Lower lobe of right lung (tissue), 2 donors: ENCODE measurements at regions not wholly inside any gene's neighbourhood (a gene's known extent, or its start where the extent isn't known, plus 50 kb on each side); places are given as distances from the start of the nearest gene placed in this dataset.
A peak's percentile ranks its signal among the peaks of the same experiment; 100 is the strongest.

Experiments
- ATAC-seq, 2 donors: fragments of 200-7000 bp; cut with Tn5 transposase; one replicate each; pipeline ENCODE4 v1.9.1; 2020 to 2022; ENCODE audit warnings: mild to moderate bottlenecking in 2 of 2, moderate library complexity in 2 of 2
- DNase-seq: peaks from one replicate; pipeline ENCODE4 v3.0.0-alpha.2; 2020
- H3K27ac ChIP-seq: fragments of 200-600 bp; one replicate; pipeline ENCODE4 v1.8.0; 2022
- H3K27me3 ChIP-seq: fragments of 200-600 bp; one replicate; pipeline ENCODE4 v1.8.0; 2022; ENCODE audit warnings: low read depth
- H3K36me3 ChIP-seq: fragments of 200-600 bp; one replicate; pipeline ENCODE4 v1.8.0; 2022; ENCODE audit warnings: mild to moderate bottlenecking
- H3K4me1 ChIP-seq: fragments of 200-600 bp; one replicate; pipeline ENCODE4 v1.8.0; 2022
- H3K4me3 ChIP-seq: fragments of 200-600 bp; one replicate; pipeline ENCODE4 v1.8.0; 2022; ENCODE audit warnings: mild to moderate bottlenecking
- H3K9me3 ChIP-seq: fragments of 200-600 bp; one replicate; pipeline ENCODE4 v1.8.0; 2022
- intact Hi-C: fragments of 100-400 bp; cut with DNase I; formaldehyde crosslinking; loops from one replicate; pipeline ENCODE4 v1.11.0; 2022
- TF ChIP-seq, protein P1 (sequence below): fragments of 200-600 bp; IDR thresholded peaks from one replicate; pipeline ENCODE4 v1.8.0; 2022; ENCODE audit warnings: antibody characterized with exemption, mild to moderate bottlenecking
- donor health status: DM: no; HTN: yes; CAD: no; lungs with severe emphysema.

DNA sequence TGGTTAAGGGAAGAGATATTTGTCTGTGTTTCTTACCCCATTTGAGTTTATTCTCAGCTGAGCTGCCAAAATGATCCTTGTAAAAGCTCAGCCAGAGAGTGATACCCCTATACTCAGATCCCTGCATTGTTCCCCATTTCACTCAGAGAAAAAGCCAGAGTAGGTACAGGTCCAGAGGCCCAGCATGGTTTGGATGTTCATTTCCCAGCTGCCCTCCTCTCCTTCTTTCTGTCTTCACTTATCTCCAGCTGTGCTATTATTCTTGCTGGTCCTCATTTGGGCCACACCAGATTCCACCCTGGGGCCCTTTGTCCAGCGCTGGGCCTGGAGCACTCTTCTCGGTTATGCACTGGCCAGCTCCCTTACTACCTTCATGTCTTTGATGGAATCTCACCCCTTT is 187.7 kb downstream of the CHRM3 start:
- TF ChIP-seq, protein P1, sequence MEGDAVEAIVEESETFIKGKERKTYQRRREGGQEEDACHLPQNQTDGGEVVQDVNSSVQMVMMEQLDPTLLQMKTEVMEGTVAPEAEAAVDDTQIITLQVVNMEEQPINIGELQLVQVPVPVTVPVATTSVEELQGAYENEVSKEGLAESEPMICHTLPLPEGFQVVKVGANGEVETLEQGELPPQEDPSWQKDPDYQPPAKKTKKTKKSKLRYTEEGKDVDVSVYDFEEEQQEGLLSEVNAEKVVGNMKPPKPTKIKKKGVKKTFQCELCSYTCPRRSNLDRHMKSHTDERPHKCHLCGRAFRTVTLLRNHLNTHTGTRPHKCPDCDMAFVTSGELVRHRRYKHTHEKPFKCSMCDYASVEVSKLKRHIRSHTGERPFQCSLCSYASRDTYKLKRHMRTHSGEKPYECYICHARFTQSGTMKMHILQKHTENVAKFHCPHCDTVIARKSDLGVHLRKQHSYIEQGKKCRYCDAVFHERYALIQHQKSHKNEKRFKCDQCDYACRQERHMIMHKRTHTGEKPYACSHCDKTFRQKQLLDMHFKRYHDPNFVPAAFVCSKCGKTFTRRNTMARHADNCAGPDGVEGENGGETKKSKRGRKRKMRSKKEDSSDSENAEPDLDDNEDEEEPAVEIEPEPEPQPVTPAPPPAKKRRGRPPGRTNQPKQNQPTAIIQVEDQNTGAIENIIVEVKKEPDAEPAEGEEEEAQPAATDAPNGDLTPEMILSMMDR = no peak
- Histone ChIP-seq H3K4me1 (no peaks in the 10 kb centered on the region), H3K4me3 (no peak overlapping the region), H3K27me3 (no peaks in the 10 kb centered on the region), H3K36me3 (no peaks in the 10 kb centered on the region), H3K9me3 (no peaks in the 10 kb centered on the region), H3K27ac (no peak overlapping the region)
- intact Hi-C loops = no loop called here
- DNase-seq = no peak
- ATAC-seq = no peak

DNA sequence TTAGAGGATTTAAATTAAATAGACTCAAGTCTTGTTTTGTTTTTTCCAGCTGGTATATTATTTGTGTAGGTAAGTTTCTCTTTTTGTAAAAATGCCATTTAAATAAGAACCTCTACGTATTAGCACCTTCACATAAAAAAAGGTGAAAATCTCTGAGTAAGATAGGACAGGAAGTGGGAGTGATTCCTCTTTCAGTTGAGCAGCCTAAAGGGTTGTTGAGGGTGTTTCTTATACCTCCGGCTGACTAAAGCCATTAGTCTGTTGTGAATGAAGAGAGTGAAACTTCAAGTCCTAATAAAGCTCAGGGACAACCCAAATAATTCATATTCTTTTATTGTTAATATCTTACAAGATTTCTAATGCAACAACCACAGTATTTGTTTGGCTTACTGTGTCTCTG is 188.7 kb downstream of the CHRM3 start:
- no peaks in the 10 kb centered on the region for H3K9me3 ChIP-seq
- no peaks in the 10 kb centered on the region for H3K4me1 ChIP-seq
- no peak overlapping the region for H3K27ac ChIP-seq
- H3K27me3 ChIP-seq = no peaks in the 10 kb centered on the region
- ATAC-seq (no peak), DNase-seq (no peak)
- H3K36me3 ChIP-seq = no peaks in the 10 kb centered on the region
- intact Hi-C loops = no loop called here
- TF ChIP-seq, protein P1 = no peak
- no peak overlapping the region for H3K4me3 ChIP-seq

DNA sequence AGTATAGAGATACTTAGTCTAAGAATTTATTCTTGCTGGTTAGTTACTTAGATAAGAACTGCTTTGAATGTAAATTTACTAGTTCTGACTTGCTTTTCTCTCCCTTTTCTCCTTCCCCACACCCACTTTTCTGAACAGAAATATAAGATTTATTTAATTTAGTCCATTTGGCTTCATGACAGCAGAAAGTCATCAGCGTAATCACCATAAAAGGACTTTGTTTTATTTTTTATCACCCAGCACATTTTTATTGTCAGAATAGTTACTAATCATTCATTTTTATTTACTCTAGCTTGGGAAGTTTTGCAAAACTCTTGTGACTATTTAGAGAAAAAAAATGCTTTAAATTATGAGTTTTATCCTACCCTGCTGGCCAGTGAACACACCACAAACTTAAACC is 197.2 kb downstream of the CHRM3 start:
- no peak overlapping the region for H3K4me3 ChIP-seq
- H3K36me3 ChIP-seq = no peaks in the 10 kb centered on the region
- H3K27me3 ChIP-seq = no peaks in the 10 kb centered on the region
- H3K27ac ChIP-seq = no peak overlapping the region
- H3K4me1 ChIP-seq = no peaks in the 10 kb centered on the region
- H3K9me3 ChIP-seq = no peaks in the 10 kb centered on the region
- TF ChIP-seq, protein P1 = no peak
- intact Hi-C loops = no loop called here
- no peak for ATAC-seq
- DNase-seq = no peak

DNA sequence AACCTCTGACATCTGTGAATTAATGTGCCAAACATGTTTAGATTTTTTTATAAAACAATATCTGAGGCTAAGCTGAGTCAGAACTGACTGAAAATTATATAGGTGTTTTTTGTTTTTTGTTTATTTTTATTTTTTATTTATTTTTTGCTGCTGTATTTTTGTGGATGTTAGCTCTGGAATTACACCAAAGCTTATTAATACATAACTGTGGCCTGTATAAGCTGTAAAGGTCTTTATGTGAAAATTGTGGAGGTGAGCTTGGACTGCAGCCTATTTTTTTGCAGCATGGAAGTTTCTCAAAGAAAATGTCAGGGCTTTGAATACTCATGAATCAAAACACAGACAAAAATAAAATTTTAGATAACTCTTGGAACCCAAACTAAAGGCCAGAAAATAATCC is 199.8 kb downstream of the CHRM3 start:
- Histone ChIP-seq H3K27me3 (no peaks in the 10 kb centered on the region), H3K4me1 (no peaks in the 10 kb centered on the region), H3K36me3 (no peaks in the 10 kb centered on the region), H3K27ac (no peak overlapping the region), H3K4me3 (no peak overlapping the region), H3K9me3 (no peaks in the 10 kb centered on the region)
- ATAC-seq (no peak), DNase-seq (no peak)
- intact Hi-C loops = no loop called here
- TF ChIP-seq, protein P1 = no peak

DNA sequence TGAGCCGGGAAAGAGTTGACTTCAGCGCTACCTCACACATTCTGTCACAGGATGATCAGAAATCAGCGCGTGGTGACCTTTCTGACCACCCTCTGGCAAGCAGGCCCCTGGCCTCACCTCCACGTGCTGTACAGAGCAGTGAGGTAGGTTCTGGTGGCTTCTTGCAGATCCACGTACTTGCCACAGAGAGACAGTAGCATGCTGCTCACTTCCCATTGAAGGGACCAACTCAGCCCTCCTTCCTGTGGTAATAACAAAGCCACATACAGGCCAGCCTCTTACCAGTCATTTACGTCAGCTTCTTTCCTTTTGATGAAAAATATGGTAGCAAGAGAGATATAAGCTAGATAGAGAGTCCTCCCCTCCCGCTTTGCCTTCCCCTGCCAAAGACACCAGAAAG is 200.7 kb downstream of the CHRM3 start:
- ATAC-seq (peak in 1 of 2 donors; percentile 39), DNase-seq (no peak)
- Histone ChIP-seq H3K4me1 (no peaks in the 10 kb centered on the region), H3K27ac (no peak overlapping the region), H3K36me3 (no peaks in the 10 kb centered on the region), H3K4me3 (no peak overlapping the region), H3K9me3 (no peaks in the 10 kb centered on the region), H3K27me3 (no peaks in the 10 kb centered on the region)
- TF ChIP-seq, protein P1 = no peak
- intact Hi-C loops = no loop called here
